ENCODE measurements at regions not wholly inside any gene's neighbourhood (a gene's known extent, or its start where the extent isn't known, plus 50 kb on each side); places are given as distances from the start of the nearest gene placed in this dataset.

- Histone ChIP-seq H3K4me1 (ENCODE audit: low read length) (peaks cover 3% of the 10 kb centered on the region), H2AFZ (ENCODE audit: low read length) (no peak overlapping the region), H3K27ac (ENCODE audit: low read length) (no peak overlapping the region), H3K27me3 (replicated peaks; ENCODE audit: insufficient read depth, low read length) (no peaks in the 10 kb centered on the region), H3K79me2 (ENCODE audit: low read length) (no peaks in the 10 kb centered on the region), H3K4me2 (ENCODE audit: low read depth, low read length) (no peak overlapping the region), H3K4me3 (ENCODE audit: low read length) (no peak overlapping the region), H3K9ac (ENCODE audit: low read length) (no peak overlapping the region), H3K9me3 (replicated peaks; ENCODE audit: insufficient read depth, low read length) (no peaks in the 10 kb centered on the region), H3K36me3 (replicated peaks; ENCODE audit: insufficient read depth, low read length) (no peaks in the 10 kb centered on the region), H4K20me1 (ENCODE audit: insufficient read depth, low read length) (no peaks in the 10 kb centered on the region), H3K9me2 (replicated peaks; ENCODE audit: insufficient read depth, low read length) (no peaks in the 10 kb centered on the region), H3F3A (ENCODE audit: insufficient read depth, low read length) (no peaks in the 10 kb centered on the region)
- DNase-seq: no peak
- TF ChIP-seq EZH2 (optimal IDR thresholded peaks at IDR 0.05; ENCODE audit: low read depth, low read length): no peak
- TF ChIP-seq EZH2phosphoT487 (IDR thresholded peaks at IDR 0.05; ENCODE audit: low read length): no peak
- no peak for TF ChIP-seq CTCF (IDR thresholded peaks at IDR 0.05; ENCODE audit: low read length)
Measured at GRCh38 chr17:5832886-5833285, 237.3 kb upstream of the WSCD1 start.

- H3K27me3 ChIP-seq (replicated peaks; ENCODE audit: insufficient read depth, low read length): no peaks in the 10 kb centered on the region
- H3K4me3 ChIP-seq (ENCODE audit: low read length): no peak overlapping the region
- no peak overlapping the region for H3K4me2 ChIP-seq (ENCODE audit: low read depth, low read length)
- H3K79me2 ChIP-seq (ENCODE audit: low read length): no peaks in the 10 kb centered on the region
- H3K9me3 ChIP-seq (replicated peaks; ENCODE audit: insufficient read depth, low read length): no peaks in the 10 kb centered on the region
- H3K9me2 ChIP-seq (replicated peaks; ENCODE audit: insufficient read depth, low read length): no peaks in the 10 kb centered on the region
- H3K36me3 ChIP-seq (replicated peaks; ENCODE audit: insufficient read depth, low read length): no peaks in the 10 kb centered on the region
- DNase-seq: no peak
- peaks cover 3% of the 10 kb centered on the region for H3K4me1 ChIP-seq (ENCODE audit: low read length)
- no peaks in the 10 kb centered on the region for H4K20me1 ChIP-seq (ENCODE audit: insufficient read depth, low read length)
- no peak for TF ChIP-seq EZH2phosphoT487 (IDR thresholded peaks at IDR 0.05; ENCODE audit: low read length)
- TF ChIP-seq EZH2 (optimal IDR thresholded peaks at IDR 0.05; ENCODE audit: low read depth, low read length): no peak
- TF ChIP-seq CTCF (IDR thresholded peaks at IDR 0.05; ENCODE audit: low read length): no peak
- H3F3A ChIP-seq (ENCODE audit: insufficient read depth, low read length): no peaks in the 10 kb centered on the region
- H3K9ac ChIP-seq (ENCODE audit: low read length): no peak overlapping the region
- H3K27ac ChIP-seq (ENCODE audit: low read length): no peak overlapping the region
- H2AFZ ChIP-seq (ENCODE audit: low read length): no peak overlapping the region
Measured at GRCh38 chr17:5837055-5837491, 233.1 kb upstream of the WSCD1 start.

GRCh38 chr17:5838661-5839300, 231.4 kb upstream of the WSCD1 start:
- H4K20me1 ChIP-seq (ENCODE audit: insufficient read depth, low read length): no peaks in the 10 kb centered on the region
- H3K4me2 ChIP-seq (ENCODE audit: low read depth, low read length): no peak overlapping the region
- H3K9me2 ChIP-seq (replicated peaks; ENCODE audit: insufficient read depth, low read length): no peaks in the 10 kb centered on the region
- no peaks in the 10 kb centered on the region for H3K36me3 ChIP-seq (replicated peaks; ENCODE audit: insufficient read depth, low read length)
- no peak overlapping the region for H3K9ac ChIP-seq (ENCODE audit: low read length)
- H3K79me2 ChIP-seq (ENCODE audit: low read length): no peaks in the 10 kb centered on the region
- no peak overlapping the region for H2AFZ ChIP-seq (ENCODE audit: low read length)
- H3K27me3 ChIP-seq (replicated peaks; ENCODE audit: insufficient read depth, low read length): no peaks in the 10 kb centered on the region
- peaks cover 3% of the 10 kb centered on the region for H3K4me1 ChIP-seq (ENCODE audit: low read length)
- no peaks in the 10 kb centered on the region for H3K9me3 ChIP-seq (replicated peaks; ENCODE audit: insufficient read depth, low read length)
- DNase-seq: no peak
- H3F3A ChIP-seq (ENCODE audit: insufficient read depth, low read length): no peaks in the 10 kb centered on the region
- no peak overlapping the region for H3K27ac ChIP-seq (ENCODE audit: low read length)
- no peak overlapping the region for H3K4me3 ChIP-seq (ENCODE audit: low read length)
- TF ChIP-seq CTCF (IDR thresholded peaks at IDR 0.05; ENCODE audit: low read length) (peak; percentile 33), EZH2phosphoT487 (IDR thresholded peaks at IDR 0.05; ENCODE audit: low read length) (no peak)
